Activated naive CD4-positive, alpha-beta T cell treated with anti-CD3 and anti-CD28 coated beads, Interleukin-2, amount 50 U/mL, for 24 hours (primary cell): ENCODE measurements at regions not wholly inside any gene's neighbourhood (a gene's known extent, or its start where the extent isn't known, plus 50 kb on each side); places are given as distances from the start of the nearest gene placed in this dataset.
"Not testable (repeated sequence)": the region's sequence is repeated elsewhere in the genome, so short reads cannot be mapped to it uniquely, and the experiment has no call there.

Experiments
- H3K27ac Mint-ChIP-seq: one replicate; pipeline ENCODE4 v1.8.0; 2021; ENCODE audit warnings: mild to moderate bottlenecking, mixed read lengths
- H3K27me3 Mint-ChIP-seq: one replicate; pipeline ENCODE4 v1.8.0; 2021; ENCODE audit warnings: mixed read lengths
- H3K36me3 Mint-ChIP-seq: one replicate; pipeline ENCODE4 v1.8.0; 2021; ENCODE audit warnings: mixed read lengths
- H3K4me1 Mint-ChIP-seq: one replicate; pipeline ENCODE4 v1.8.0; 2021; ENCODE audit warnings: mixed read lengths
- H3K4me3 Mint-ChIP-seq: one replicate; pipeline ENCODE4 v1.8.0; 2021; ENCODE audit warnings: mild to moderate bottlenecking, mixed read lengths
- H3K9me3 Mint-ChIP-seq: one replicate; pipeline ENCODE4 v1.8.0; 2021; ENCODE audit warnings: mixed read lengths

- H3K36me3 Mint-ChIP-seq = no peaks in the 10 kb centered on the region
- H3K4me1 Mint-ChIP-seq = no peaks in the 10 kb centered on the region
- H3K27me3 Mint-ChIP-seq = no peaks in the 10 kb centered on the region
- peaks cover 5% of the 10 kb centered on the region for H3K9me3 Mint-ChIP-seq
- H3K4me3 Mint-ChIP-seq = no peak overlapping the region
- H3K27ac Mint-ChIP-seq = no peak overlapping the region
Measured at GRCh38 chr2:83388804-83389203, 1070.3 kb downstream of the SUCLG1 start.

- H3K36me3 Mint-ChIP-seq = no peaks in the 10 kb centered on the region
- no peak overlapping the region for H3K4me3 Mint-ChIP-seq
- no peaks in the 10 kb centered on the region for H3K27me3 Mint-ChIP-seq
- H3K4me1 Mint-ChIP-seq = no peaks in the 10 kb centered on the region
- no peak overlapping the region for H3K27ac Mint-ChIP-seq
- no peaks in the 10 kb centered on the region for H3K9me3 Mint-ChIP-seq
Measured at GRCh38 chr2:83386549-83386948, 1072.5 kb downstream of the SUCLG1 start.

GRCh38 chr2:83378921-83379320, 1080.2 kb downstream of the SUCLG1 start:
- Mint-ChIP-seq H3K27ac (no peak overlapping the region), H3K9me3 (no peaks in the 10 kb centered on the region), H3K4me3 (no peak overlapping the region), H3K36me3 (no peaks in the 10 kb centered on the region), H3K27me3 (no peaks in the 10 kb centered on the region), H3K4me1 (no peaks in the 10 kb centered on the region)

- Mint-ChIP-seq H3K36me3 (no peaks in the 10 kb centered on the region), H3K27ac (no peak overlapping the region), H3K4me3 (no peak overlapping the region), H3K9me3 (no peaks in the 10 kb centered on the region), H3K27me3 (no peaks in the 10 kb centered on the region), H3K4me1 (no peaks in the 10 kb centered on the region)
Measured at GRCh38 chr2:83376731-83377130, 1082.3 kb downstream of the SUCLG1 start.

GRCh38 chr2:83370419-83370762, 1088.7 kb downstream of the SUCLG1 start:
- Mint-ChIP-seq H3K4me3 (no peak overlapping the region), H3K4me1 (no peaks in the 10 kb centered on the region), H3K36me3 (no peaks in the 10 kb centered on the region), H3K27me3 (no peaks in the 10 kb centered on the region), H3K9me3 (no peaks in the 10 kb centered on the region), H3K27ac (no peak overlapping the region)

- Mint-ChIP-seq H3K27me3 (no peaks in the 10 kb centered on the region), H3K36me3 (no peaks in the 10 kb centered on the region), H3K4me1 (no peaks in the 10 kb centered on the region), H3K9me3 (no peaks in the 10 kb centered on the region), H3K4me3 (no peak overlapping the region), H3K27ac (no peak overlapping the region)
Measured at GRCh38 chr2:83369601-83370418, 1089.3 kb downstream of the SUCLG1 start.

- Mint-ChIP-seq H3K4me1 (no peaks in the 10 kb centered on the region), H3K27ac (no peak overlapping the region), H3K36me3 (no peaks in the 10 kb centered on the region), H3K9me3 (no peaks in the 10 kb centered on the region), H3K27me3 (no peaks in the 10 kb centered on the region), H3K4me3 (no peak overlapping the region)
Measured at GRCh38 chr2:83368916-83369315, 1090.2 kb downstream of the SUCLG1 start.

GRCh38 chr2:83368461-83368860, 1090.6 kb downstream of the SUCLG1 start:
- Mint-ChIP-seq H3K27me3 (no peaks in the 10 kb centered on the region), H3K4me1 (no peaks in the 10 kb centered on the region), H3K36me3 (no peaks in the 10 kb centered on the region), H3K4me3 (no peak overlapping the region), H3K27ac (no peak overlapping the region), H3K9me3 (no peaks in the 10 kb centered on the region)

GRCh38 chr2:83365476-83365875, 1093.6 kb downstream of the SUCLG1 start:
- no peak overlapping the region for H3K4me3 Mint-ChIP-seq
- no peaks in the 10 kb centered on the region for H3K27me3 Mint-ChIP-seq
- H3K36me3 Mint-ChIP-seq = no peaks in the 10 kb centered on the region

GRCh38 chr2:83364264-83364663, 1094.8 kb downstream of the SUCLG1 start:
- H3K36me3 Mint-ChIP-seq = no peaks in the 10 kb centered on the region
- no peak overlapping the region for H3K4me3 Mint-ChIP-seq
- no peaks in the 10 kb centered on the region for H3K27me3 Mint-ChIP-seq
- H3K4me1 Mint-ChIP-seq = no peaks in the 10 kb centered on the region
- H3K27ac Mint-ChIP-seq = no peak overlapping the region
- peaks cover 5% of the 10 kb centered on the region for H3K9me3 Mint-ChIP-seq

More at GRCh38 chr2:83365476-83365875, 1093.6 kb downstream of the SUCLG1 start:
- Mint-ChIP-seq H3K9me3 (peaks cover 5% of the 10 kb centered on the region), H3K4me1 (no peaks in the 10 kb centered on the region), H3K27ac (no peak overlapping the region)

GRCh38 chr2:83363138-83363537, 1095.9 kb downstream of the SUCLG1 start:
- H3K9me3 Mint-ChIP-seq, H3K27ac Mint-ChIP-seq, H3K36me3 Mint-ChIP-seq, H3K4me1 Mint-ChIP-seq, H3K27me3 Mint-ChIP-seq, H3K4me3 Mint-ChIP-seq: not testable (repeated sequence)

- Mint-ChIP-seq H3K36me3 (no peaks in the 10 kb centered on the region), H3K27ac (no peak overlapping the region), H3K4me3 (no peak overlapping the region), H3K4me1 (no peaks in the 10 kb centered on the region), H3K27me3 (no peaks in the 10 kb centered on the region), H3K9me3 (peaks cover 5% of the 10 kb centered on the region)
Measured at GRCh38 chr2:83359336-83359735, 1099.7 kb downstream of the SUCLG1 start.

- H3K27ac Mint-ChIP-seq = no peak overlapping the region
- no peaks in the 10 kb centered on the region for H3K4me1 Mint-ChIP-seq
- H3K4me3 Mint-ChIP-seq = no peak overlapping the region
- no peaks in the 10 kb centered on the region for H3K27me3 Mint-ChIP-seq
- H3K36me3 Mint-ChIP-seq = no peaks in the 10 kb centered on the region
- peaks cover 12% of the 10 kb centered on the region for H3K9me3 Mint-ChIP-seq
Measured at GRCh38 chr2:83342860-83343329, 1116.2 kb downstream of the SUCLG1 start.

- H3K27me3 Mint-ChIP-seq = no peaks in the 10 kb centered on the region
- H3K27ac Mint-ChIP-seq = no peak overlapping the region
- H3K4me1 Mint-ChIP-seq = no peaks in the 10 kb centered on the region
- H3K9me3 Mint-ChIP-seq = peaks cover 9% of the 10 kb centered on the region
- no peaks in the 10 kb centered on the region for H3K36me3 Mint-ChIP-seq
- no peak overlapping the region for H3K4me3 Mint-ChIP-seq
Measured at GRCh38 chr2:83340424-83340823, 1118.7 kb downstream of the SUCLG1 start.

- H3K4me1 Mint-ChIP-seq, H3K9me3 Mint-ChIP-seq, H3K27me3 Mint-ChIP-seq, H3K27ac Mint-ChIP-seq, H3K36me3 Mint-ChIP-seq, H3K4me3 Mint-ChIP-seq: not testable (repeated sequence)
Measured at GRCh38 chr2:83339942-83340341, 1119.1 kb downstream of the SUCLG1 start.

GRCh38 chr2:83331810-83332209, 1127.3 kb downstream of the SUCLG1 start:
- Mint-ChIP-seq H3K4me3 (no peak overlapping the region), H3K27ac (no peak overlapping the region), H3K4me1 (no peaks in the 10 kb centered on the region), H3K36me3 (no peaks in the 10 kb centered on the region), H3K9me3 (peaks cover 5% of the 10 kb centered on the region), H3K27me3 (no peaks in the 10 kb centered on the region)

- H3K27me3 Mint-ChIP-seq = no peaks in the 10 kb centered on the region
- H3K27ac Mint-ChIP-seq = no peak overlapping the region
- H3K4me1 Mint-ChIP-seq = no peaks in the 10 kb centered on the region
- peaks cover 11% of the 10 kb centered on the region for H3K9me3 Mint-ChIP-seq
- H3K4me3 Mint-ChIP-seq = no peak overlapping the region
- H3K36me3 Mint-ChIP-seq = no peaks in the 10 kb centered on the region
Measured at GRCh38 chr2:83323038-83323437, 1136.0 kb downstream of the SUCLG1 start.
